NT2/D1 (cell line): ENCODE measurements at regions not wholly inside any gene's neighbourhood (a gene's known extent, or its start where the extent isn't known, plus 50 kb on each side); places are given as distances from the start of the nearest gene placed in this dataset.

Experiments
- SUZ12 ChIP-seq: IDR thresholded peaks from 2 replicates; pipeline ENCODE4 v1.6.1; 2011; ENCODE audit not compliant: insufficient read length, insufficient read depth; ENCODE audit errors: extremely low read depth
- YY1 ChIP-seq: IDR thresholded peaks from 2 replicates; pipeline ENCODE4 v1.6.1; 2011; ENCODE audit not compliant: insufficient read length, insufficient read depth
- ZNF274 ChIP-seq: IDR thresholded peaks from 2 replicates; pipeline ENCODE4 v1.6.1; 2011; ENCODE audit warnings: mild to moderate bottlenecking, low read depth, low read length

DNA sequence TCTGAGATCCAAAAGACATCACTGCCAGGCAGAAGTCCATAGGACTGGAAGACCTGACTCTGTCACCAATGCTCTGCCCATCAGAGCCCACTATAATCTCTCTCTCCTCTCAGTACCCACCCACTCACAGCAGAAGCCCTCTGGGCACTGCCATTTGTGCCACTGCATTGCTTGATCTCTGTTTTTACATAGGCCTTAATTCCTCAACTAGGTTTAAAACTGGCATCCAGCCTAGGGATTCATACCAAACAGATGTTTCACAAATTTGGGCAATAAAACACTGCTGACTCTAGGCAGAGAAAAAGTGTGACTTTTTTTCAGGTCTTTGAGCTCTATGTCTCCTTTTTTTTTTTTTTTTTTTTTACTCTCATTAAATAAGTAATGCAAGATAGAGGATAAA lies 91.1 kb upstream of the RANBP3L start:
- TF ChIP-seq ZNF274 (no peak), YY1 (no peak), SUZ12 (no peak)
